ENCODE measurements at regions not wholly inside any gene's neighbourhood (a gene's known extent, or its start where the extent isn't known, plus 50 kb on each side); places are given as distances from the start of the nearest gene placed in this dataset.

GRCh38 chr16:52101246-52101645 is 445.7 kb downstream of the TOX3 start:
- DNase-seq = no peak

DNA sequence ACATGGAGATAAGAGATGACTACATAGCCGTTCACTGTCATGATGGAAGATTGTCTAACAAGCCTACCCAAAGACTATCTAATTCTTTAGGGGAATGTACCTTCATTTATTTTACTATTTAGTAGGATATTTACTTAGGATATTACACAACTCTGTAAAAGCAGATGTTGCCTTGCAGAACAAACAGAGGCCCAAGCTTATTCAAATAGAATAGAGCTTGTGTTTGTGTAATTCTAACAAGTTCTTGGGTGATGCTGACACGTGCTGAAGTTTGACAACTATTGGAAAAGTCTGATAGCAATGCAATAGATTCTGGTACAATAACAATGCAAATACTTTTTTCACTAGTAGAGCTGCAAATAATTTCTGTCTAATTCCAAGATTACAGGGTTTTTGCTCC is 447.6 kb downstream of the TOX3 start:
- no peak for DNase-seq

DNA sequence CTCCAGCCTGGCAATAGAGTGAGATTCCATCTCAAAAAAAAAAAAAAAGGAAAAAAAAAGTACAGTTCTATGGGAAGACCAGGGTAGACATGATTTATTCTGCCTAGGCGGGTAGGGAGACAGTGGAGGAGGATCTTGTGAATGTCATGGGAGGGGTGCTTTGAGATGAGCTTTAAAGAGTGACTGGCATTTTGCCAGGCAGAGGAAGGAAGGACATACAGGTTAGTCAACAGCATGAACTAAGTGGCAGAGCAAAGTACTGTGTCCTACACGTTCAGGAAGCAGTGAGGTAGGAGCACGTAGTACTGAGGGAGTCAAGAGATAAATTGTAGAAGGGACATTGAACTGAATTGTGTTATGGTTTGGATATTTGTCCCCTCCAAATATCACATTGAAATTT is 451.5 kb downstream of the TOX3 start:
- no peak for DNase-seq

DNA sequence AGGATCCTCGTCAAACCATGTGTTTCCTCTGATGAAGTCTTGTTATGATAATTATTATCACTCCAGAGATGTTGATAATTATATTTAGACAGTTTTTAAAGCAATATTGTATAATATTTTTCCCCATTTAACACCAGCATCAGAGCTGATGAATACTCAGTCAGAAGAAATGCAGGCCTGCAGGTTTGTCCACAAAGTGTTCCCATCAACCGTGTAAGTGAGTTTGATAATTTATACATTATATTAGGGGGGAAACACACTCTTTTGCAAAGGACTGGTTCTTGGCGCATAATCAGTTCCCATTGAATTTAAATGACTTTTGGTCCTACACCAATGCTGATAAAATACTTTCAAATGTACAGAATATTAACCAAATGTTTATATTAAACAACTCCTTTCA is 454.8 kb downstream of the TOX3 start:
- DNase-seq = no peak

DNA sequence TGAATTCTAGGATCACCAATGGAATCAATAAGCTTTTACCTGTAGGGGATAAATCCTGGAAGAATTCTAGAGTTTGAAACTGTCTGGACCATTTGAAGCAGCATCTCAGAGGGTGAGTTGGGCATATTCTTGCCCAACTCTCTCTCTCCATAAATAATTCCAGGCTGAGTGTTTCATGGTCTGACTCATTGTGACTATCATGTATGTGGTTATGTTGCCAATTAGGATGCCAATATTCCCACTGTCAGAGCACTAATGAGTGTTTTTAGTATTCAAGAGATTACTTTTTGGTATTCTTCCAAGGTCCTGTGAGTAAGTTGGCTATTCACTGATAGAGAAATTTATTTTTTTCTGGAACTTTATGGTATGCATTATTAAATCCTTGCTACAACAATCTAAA is 456.9 kb downstream of the TOX3 start:
- DNase-seq = no peak

DNA sequence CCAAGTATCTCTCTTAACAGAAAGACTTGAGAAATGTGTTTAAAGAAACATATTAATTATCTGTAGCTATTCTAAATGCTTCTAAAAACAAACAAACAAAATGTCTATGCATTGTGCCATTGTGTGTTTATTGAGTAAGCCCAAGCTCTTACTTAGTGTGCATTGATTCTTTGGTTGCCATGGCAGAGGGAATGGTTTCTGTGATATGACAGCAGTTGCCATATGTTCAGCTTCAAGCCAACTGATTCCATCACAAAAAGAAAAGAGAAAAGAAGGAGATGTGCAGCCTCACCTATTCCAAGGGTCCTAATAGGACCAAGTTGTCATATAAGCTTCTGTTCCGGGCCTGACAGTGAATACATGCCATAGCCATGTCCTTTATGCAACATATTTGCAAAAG is 457.5 kb downstream of the TOX3 start:
- DNase-seq = no peak

GRCh38 chr16:52086901-52087300 is 460.0 kb downstream of the TOX3 start:
- no peak for DNase-seq

GRCh38 chr16:52078716-52079655 is 468.0 kb downstream of the TOX3 start:
- DNase-seq = no peak

DNA sequence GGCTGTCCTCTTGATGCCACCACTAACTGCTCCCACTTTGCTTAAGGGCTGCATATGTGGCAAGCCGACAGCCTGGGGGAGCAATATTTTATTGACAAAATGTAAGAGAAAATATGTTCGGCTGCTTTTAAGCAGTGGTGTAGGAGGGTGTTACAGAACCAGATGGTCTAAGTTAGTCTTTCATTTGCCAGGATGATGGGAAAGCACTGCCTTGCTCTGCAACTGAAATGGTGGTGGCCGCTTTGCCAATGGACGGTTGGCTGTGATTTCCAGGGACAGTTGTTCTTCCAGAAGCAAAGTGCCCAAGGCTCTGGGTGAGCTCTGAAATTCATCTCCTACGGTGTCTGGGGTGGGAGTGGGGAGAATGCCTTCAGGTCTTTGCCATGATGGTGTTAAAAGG is 469.3 kb downstream of the TOX3 start:
- no peak for DNase-seq

DNA sequence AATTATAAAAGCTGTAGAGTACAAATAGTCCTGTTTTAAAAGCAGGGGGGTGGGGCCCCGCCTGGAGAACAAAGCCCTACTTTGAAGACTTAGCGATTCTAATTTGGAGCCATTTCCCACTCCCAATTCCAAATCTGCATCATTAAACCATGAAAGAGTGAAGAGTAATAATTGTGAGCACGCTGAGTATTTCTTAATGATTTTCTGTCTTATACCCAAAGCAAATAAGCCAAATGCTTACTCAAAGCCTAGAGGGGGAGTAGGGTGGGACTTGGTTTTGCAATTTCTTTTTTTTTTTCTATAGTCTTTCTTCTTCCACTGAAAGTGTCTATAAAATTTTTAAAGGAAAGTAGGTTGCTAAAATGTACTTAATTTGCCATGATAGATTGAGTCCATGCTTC is 470.1 kb downstream of the TOX3 start:
- DNase-seq = no peak

DNA sequence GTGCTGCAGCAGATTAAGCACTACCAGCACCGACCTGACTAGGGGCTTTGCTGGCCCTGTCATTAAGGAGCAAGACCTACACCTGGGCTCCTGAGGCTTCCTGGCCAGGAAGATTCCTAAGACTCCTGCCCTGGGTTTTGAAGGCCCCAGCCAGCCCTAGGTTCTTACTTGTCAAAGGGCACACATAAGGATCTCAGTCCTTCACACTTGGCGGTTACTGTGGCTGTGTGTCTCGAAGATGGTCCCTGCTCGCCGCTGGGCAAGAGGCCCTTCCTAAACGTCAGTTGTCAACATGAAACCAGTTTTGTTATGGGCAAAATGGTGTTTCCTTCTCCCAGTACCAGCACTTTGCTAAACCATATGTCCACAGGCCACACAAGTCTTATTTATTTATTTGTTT is 470.6 kb downstream of the TOX3 start:
- DNase-seq = no peak

- no peak for DNase-seq
Observed at GRCh38 chr16:52074133-52074532, 472.8 kb downstream of the TOX3 start.

DNA sequence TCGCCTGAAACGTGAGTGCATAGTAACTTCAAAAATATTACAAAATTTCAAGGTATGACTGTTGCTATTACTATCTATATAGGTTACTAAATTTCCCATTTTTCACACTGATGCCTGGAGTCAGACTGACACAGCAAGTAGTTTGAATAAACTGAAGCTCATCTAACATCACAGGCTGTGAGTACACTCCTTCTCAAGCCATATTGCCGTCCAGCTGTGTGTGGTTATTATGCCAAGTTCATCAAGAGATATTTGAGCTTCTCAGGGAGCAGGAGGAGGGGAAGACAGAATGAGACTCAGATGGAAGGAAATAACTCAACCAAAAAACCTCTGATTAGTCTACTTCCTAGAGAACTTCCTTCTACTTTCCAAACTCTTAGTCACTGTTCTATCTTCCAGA is 473.9 kb downstream of the TOX3 start:
- DNase-seq = no peak

DNA sequence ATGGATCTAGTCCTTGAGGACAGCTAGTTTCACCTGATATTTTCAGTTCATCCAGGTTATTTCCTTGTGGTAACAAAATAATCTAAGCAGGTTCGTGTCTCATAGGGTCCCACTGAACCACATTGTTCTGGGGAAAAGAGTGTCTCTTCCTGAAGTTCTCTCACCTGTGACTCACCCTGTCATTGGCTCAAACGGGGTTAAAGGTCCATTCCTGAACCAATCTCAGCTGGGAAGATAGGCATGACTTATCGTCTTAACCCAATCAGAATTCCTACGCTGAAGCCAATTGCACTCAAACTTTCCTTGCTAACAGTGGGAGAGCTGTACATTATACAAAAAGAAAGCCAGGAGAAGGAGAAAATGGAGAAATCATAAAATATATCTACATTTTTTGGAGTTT is 475.8 kb downstream of the TOX3 start:
- no peak for DNase-seq

GRCh38 chr16:52070341-52071057 is 476.4 kb downstream of the TOX3 start:
- no peak for DNase-seq

DNA sequence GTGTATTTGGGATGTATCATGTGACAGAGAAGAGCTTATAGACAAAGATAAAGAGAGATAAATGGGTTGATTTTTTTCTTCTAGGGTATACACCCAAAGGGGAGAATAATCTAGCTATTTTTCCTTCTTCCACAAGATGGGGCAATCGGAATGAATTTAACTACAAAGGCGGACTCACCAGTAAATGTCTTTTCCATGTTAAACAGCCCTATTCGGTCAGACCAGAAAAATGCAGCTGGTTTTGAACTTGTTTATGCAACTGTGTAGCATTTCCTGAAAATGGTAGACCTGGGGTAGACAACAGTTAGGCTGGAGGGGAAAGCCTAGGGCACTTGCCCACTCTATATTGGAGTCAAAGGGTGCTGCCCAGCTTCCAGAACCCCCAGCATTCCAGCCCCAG is 477.1 kb downstream of the TOX3 start:
- DNase-seq = no peak

DNA sequence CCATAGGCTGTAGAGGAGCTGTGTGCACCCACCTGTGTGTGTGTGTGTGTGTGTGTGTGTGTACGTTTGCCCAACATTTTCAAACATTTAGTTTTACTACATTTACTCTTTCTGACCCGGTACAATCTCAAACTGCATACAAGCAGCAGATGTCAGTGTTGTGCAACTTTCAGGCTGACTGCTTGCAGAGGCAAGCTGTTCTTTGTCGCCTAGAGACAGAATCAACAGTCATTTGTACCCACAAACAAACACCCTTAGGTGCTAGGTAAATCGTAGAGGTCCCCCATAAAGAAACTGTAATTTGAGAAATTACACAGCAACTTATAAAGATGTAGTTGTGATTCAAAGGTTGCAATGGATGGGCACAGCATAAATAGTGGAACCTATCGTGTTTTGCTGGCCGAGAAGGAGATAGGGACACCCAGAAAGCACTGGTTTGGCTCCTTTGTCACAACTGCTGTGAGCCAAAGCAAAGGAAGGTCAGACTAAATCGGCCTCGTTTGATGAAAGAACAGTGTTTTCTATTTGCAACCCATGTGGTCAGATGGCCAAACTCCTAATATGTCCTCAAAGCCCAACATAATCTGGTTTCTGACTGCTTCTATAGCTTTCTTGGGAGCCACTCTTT is 478.4 kb downstream of the TOX3 start:
- no peak for DNase-seq

GRCh38 chr16:52066962-52067361 is 480.0 kb downstream of the TOX3 start:
- DNase-seq = no peak

DNA sequence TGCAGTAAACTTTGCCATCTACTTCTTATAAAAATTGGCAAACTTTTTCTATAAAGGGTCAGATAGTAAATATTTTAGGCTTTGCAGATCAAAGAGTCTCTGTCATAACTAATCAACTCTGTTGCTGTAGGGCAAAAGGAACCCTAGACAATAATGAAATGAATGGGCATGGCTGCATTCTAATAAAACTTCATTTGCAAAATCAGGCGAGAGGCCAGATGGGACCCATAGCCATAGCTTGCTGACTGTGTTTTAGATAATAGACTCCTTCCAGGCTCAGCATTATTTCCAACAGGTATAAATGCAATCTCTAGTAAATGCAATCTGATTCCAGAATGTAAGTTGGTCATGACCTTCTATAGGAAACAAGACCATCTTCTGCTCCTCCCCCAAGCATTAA is 490.7 kb downstream of the TOX3 start:
- no peak for DNase-seq

GRCh38 chr16:52055381-52055780 is 491.6 kb downstream of the TOX3 start:
- DNase-seq = no peak

DNA sequence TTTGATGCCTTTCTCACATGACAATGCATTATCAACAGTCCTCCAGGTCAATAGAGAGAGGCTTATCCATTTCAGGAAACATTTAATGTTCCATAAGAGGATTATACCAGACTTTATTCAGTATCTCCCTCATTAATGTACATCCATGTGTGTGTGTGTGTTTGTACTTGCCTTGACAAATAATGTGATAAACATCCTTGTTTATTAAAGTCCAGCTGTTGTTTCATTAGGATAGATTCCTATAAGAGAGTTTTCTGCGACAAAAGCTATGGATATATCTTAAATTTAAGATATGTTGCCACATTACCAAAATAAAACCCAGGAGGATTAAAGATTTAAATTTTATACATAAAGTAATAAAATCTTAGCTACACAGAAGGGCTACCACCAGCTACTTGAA is 492.6 kb downstream of the TOX3 start:
- no peak for DNase-seq

DNA sequence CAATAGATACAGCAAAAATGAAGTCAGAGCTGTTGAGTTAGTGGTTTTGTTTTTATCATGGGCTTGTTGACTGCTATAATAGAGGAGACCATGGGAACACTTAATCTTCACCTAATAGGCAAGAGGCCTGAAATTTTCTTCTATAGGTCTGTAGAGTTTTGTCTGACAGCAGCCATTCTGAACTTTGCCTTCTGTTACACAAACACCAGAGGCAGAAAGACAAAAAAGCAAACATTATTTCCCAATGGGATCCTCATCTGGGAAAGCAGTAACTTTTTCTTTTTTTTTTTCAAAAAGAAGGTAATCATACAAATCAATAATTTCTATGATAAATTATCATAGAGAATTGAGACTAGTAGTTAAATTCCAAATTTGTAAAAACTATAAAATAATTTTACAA is 494.1 kb downstream of the TOX3 start:
- no peak for DNase-seq

GRCh38 chr16:52051414-52052172 is 495.4 kb downstream of the TOX3 start:
- no peak for DNase-seq

Measured in CD4-positive, alpha-beta T cell treated with Interferon alpha-2 for 1 hour (primary cell).